Amygdala (tissue), 56 donors: ENCODE measurements at regions not wholly inside any gene's neighbourhood (a gene's known extent, or its start where the extent isn't known, plus 50 kb on each side); places are given as distances from the start of the nearest gene placed in this dataset.
"Not testable (repeated sequence)": the region's sequence is repeated elsewhere in the genome, so short reads cannot be mapped to it uniquely, and the experiment has no call there.

Source experiments
- DNase-seq, 56 donors: peaks; one replicate each; lab custom pipeline; 2025; lab: John Stamatoyannopoulos, UW

DNA sequence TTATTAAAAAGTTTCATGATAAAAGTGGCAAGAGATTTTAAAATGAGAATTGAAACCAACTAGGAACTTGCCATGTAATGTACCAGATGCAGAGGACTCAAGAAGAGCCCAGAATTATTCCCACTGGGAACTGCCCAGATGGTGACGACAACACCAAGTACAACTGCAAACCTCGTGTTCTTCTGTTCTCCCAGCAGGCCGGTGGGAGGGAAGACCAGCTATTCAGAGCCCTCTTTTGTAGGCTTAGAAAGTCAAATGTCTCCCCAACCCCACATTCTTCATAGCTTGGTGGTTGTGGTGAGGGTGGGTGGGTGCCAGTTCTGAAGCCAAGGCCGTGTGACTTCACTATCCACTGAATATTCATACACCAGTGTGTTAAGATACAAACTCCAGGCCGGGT lies 54.3 kb upstream of the ITGB1 start:
- DNase-seq, result no peak

DNA sequence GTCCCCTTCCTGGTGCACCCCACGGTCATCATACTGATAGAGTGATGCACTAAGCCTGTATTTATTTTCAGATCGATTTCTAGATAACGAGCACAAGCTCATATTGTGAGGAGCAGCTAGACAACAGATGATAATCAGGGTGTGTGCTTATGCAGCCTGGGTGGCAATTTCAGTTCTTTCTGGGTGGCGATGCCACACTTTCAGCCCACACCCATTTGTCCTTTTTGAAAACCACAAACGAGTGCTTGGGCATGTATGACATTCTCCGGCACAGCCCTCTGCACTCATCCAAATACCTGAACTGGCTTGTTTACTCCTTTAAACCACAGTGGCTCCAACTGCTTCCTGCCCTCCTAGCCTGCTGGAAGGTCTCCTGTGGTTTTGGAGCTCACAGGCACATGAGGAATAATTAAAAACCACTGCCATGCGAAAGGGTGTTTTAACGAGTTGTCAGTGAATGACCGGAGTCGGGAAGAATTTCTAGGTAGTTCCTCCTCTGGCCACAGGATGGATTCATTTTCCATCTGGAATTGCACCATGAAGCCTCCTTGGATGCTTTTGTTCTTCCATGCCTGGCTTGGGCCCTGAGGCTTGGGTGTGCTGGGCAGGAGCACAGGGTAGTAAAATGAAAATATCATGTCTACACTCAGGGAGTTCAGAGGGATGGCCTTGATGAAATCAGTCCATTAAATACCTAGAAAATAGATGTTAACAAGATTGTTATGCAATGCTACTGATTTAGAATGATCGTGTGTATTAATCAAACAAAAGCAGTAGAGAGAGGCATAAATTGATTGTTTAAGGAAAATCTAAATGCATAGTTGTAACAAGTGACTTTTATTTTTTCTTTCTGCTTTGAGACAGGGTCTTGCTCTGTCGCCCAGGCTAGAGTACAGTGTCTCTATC lies 52.4 kb upstream of the ITGB1 start:
- DNase-seq, result no peak

DNA sequence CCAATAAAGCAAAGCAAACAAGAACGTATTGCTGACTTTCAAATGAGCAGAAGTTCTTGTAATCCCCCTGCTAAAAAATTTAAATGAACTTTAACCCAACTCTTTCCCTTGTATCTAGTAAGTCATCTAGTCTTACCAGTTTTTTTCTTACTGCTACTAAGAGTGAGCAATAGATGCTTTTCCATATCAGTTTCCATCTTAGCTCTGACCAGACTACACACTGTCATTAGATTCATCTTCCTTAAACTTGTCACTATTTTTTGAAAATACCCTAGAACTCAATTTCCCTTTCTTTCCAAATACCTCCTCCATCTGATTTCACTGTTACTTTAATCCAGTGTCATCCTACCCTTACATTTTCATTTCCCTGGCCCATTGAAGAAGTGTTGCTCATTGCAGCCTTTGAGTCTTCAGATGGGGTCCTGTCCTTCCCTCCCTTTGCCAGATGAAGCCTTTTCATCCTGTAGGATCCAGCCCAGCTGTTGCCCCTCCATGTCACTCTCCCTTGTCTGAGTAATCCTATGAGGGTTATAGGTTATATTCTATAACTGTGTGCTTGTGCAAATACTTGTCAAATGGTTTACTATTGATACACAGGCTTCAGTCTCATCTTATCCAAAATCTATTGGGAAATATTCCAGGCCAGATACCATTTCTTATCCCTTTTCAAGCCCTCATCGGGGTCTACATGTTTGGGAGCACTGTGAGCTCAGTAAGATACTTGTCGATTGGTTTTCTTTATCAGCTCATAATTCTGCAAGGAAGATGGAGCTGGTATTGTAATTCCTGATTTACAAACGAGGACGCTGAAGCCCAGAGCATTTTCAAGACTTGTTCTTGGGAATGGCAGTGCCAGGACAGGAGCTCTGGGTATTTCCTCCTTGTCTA lies 51.5 kb upstream of the ITGB1 start:
- no peak for DNase-seq

DNA sequence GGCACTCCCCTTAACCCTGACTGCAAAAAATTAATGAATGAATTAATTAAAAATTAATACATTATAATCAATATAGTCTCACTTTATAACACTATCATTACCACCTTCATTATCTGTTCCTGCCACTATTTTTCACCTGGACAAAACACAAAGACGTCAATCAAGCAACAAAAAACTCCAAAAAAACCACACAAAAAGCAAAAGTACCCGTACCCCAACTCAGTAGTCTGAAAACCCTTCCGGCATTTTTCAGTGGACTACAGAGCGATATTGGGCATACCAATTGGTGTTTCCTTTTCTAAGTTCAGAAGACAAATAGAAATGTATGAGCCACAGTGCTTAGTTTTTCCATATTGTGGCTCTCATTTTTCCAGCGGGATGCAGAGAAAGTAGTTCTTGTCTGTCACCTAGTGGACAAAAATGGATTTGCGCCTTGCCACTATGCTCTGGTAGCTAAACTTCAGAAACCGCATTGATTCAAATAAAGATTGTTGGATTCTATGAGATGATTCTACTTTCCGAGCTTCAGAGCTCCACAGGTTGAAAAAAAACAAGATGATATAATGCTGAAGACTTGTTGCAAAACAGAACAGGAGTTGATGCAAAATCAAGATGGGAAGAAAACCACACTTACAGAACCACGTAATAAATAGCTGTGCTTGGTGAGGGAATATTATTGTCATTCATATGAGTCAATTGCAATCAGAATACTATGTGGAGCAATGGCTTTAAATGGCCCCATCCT lies 50.6 kb upstream of the ITGB1 start:
- peak in 24 of 56 donors; percentile 0 to 76 (median 16) for DNase-seq

DNA sequence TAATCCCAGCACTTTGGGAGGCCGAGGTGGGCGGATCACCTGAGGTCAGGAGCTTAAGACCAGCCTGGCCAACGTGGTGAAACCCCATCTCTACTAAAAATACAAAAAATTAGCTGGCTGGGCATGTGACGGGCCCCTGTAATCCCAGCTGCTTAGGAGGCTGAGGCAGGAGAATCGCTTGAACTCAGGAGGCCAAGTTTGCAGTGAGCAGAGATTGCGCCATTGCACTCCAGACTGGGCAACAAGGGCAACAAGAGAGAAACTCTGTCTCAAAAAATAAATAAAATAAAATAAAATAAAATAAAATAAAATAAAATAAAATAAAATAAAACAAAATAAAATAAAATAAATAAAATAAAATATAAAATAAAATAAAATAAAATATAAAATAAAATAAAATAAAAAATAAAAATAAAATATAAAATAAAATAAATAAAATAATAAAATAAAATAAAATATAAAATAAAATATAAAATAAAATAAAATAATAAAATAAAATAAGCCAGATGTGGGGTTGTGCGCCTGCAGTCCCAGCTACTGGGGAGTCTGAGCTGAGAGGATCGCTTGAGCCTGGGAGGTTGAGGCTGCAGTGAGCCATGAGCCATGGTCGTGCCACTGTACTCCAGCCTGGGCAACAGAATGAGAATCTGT lies 49.8 kb upstream of the ITGB1 start:
- DNase-seq, result not testable (repeated sequence)
